BE2C (cell line): ENCODE measurements at regions not wholly inside any gene's neighbourhood (a gene's known extent, or its start where the extent isn't known, plus 50 kb on each side); places are given as distances from the start of the nearest gene placed in this dataset.

Experiments used
- DNase-seq: peaks from one replicate; pipeline ENCODE4 v3.0.0-alpha.2; 2020
- H3K27me3 ChIP-seq: fragments of 250-450 bp; sonication (Bioruptor Pico); 2 replicates; pipeline ENCODE4 v1.5.1; 2020; ENCODE audit warnings: mild to moderate bottlenecking
- H3K36me3 ChIP-seq: fragments of 250-450 bp; sonication (Bioruptor Pico); 2 replicates; pipeline ENCODE4 v1.5.1; 2020; ENCODE audit warnings: mild to moderate bottlenecking
- H3K4me1 ChIP-seq: fragments of 250-450 bp; sonication (Bioruptor Pico); 2 replicates; pipeline ENCODE4 v1.5.1; 2020
- H3K4me3 ChIP-seq: 2 replicates; pipeline ENCODE4 v1.5.1; 2011; ENCODE audit warnings: low read depth, low read length
- H3K9me3 ChIP-seq: fragments of 250-450 bp; sonication (Bioruptor Pico); 2 replicates; pipeline ENCODE4 v1.5.1; 2020
- TF ChIP-seq, protein P1 (sequence below): IDR thresholded peaks from 2 replicates; pipeline ENCODE4 v1.5.1; 2012; ENCODE audit warnings: mild to moderate bottlenecking, low read depth, low read length

DNA sequence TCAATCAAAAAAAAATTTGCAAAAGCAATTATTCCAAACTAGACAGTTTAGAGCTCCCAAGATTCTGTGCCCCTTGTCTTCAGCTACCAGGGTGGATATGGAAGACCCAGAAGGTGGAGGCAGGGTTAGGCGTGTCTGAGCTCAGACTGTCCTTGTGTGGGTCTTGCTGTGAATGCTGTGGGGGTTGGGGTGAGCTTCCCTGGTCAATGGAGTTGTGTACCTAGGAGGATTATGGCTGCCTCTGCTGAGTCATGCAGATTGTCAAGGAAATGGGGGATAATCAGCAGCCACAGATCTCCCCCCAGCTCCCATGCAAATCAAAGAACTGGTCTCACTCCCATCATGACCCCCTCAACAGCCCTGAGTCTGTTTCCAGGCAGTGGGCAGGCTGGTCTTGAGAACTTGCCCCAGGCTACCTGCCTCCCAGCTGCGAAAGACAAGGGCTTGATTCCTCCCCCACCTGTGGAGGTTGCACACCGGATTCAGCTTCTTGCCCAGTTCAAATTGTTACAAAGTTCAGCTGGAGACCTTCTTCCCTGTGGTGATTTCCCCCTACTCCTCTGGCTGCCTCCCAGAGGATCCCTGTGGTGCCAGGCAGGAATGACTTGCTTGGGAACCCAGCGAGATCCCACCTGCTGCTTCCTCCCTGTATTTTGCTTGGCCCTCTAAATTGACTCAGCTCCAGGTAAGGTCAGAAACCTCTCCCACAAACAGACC, 77.0 kb downstream of the RAD51AP2 start:
- H3K9me3 ChIP-seq: no peaks in the 10 kb centered on the region
- H3K4me1 ChIP-seq: no peaks in the 10 kb centered on the region
- no peak overlapping the region for H3K4me3 ChIP-seq
- TF ChIP-seq, protein P1, sequence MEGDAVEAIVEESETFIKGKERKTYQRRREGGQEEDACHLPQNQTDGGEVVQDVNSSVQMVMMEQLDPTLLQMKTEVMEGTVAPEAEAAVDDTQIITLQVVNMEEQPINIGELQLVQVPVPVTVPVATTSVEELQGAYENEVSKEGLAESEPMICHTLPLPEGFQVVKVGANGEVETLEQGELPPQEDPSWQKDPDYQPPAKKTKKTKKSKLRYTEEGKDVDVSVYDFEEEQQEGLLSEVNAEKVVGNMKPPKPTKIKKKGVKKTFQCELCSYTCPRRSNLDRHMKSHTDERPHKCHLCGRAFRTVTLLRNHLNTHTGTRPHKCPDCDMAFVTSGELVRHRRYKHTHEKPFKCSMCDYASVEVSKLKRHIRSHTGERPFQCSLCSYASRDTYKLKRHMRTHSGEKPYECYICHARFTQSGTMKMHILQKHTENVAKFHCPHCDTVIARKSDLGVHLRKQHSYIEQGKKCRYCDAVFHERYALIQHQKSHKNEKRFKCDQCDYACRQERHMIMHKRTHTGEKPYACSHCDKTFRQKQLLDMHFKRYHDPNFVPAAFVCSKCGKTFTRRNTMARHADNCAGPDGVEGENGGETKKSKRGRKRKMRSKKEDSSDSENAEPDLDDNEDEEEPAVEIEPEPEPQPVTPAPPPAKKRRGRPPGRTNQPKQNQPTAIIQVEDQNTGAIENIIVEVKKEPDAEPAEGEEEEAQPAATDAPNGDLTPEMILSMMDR: no peak
- DNase-seq: no peak
- H3K36me3 ChIP-seq: no peaks in the 10 kb centered on the region
- no peaks in the 10 kb centered on the region for H3K27me3 ChIP-seq

DNA sequence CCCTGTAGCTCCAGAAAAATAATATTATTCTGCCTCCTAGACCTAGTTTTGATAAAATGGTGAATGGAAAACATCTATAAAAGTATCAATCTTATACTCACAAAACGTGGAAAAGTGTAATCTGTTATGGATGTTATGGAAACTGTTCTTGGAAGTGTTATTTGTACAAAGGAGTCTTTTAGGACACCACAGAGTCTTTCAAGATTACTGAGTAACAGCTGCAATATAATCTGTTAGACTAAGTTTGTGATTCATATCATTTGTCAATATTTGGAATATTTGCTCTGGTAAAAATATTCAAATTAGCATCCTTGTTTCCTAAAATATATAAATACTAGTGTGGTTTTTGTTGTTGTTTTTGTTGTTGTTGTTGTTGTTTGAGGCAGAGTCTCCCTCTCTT, 87.9 kb downstream of the RAD51AP2 start:
- TF ChIP-seq, protein P1: no peak
- H3K4me1 ChIP-seq: no peaks in the 10 kb centered on the region
- no peaks in the 10 kb centered on the region for H3K36me3 ChIP-seq
- H3K4me3 ChIP-seq: no peak overlapping the region
- H3K27me3 ChIP-seq: no peaks in the 10 kb centered on the region
- DNase-seq: no peak
- no peaks in the 10 kb centered on the region for H3K9me3 ChIP-seq

DNA sequence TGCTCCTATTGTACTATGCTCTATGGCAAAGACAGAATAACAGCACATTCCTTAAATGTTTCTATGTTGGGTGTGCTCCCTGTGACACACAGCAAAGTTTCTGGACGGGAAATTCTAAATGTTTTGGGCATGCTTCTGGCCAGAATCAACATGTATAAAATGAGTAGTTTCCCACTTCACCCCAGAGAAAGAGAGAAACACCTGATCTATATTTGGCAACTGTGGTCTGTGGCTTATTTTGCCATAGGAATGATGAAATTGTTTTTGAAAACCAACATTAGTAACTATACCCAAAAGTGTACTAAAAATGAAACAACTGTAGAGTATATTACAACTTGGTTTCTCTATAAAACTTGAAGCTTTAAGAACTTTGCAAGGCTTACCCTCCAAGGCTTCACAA, 89.1 kb downstream of the RAD51AP2 start:
- Histone ChIP-seq H3K9me3 (no peaks in the 10 kb centered on the region), H3K27me3 (no peaks in the 10 kb centered on the region), H3K4me1 (no peaks in the 10 kb centered on the region), H3K36me3 (no peaks in the 10 kb centered on the region), H3K4me3 (no peak overlapping the region)
- no peak for DNase-seq
- TF ChIP-seq, protein P1: no peak

DNA sequence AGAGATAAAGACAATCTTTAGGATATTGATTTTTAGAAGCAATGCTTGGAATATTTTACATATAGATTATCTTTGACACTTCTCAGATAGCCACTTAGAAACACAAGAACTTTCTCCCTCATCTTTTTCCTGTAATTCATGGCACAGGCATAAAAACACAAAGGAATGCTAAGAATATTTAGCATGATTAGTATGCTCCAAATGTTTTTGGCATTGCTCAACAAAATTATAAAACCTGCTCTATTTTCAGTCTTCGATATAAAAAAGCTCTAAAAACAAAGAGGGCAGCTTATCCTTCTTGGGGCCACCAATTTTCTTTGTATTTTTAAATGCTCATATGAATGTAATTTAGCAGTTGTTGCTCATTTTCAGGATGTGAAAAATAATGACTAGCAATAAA, 90.8 kb downstream of the RAD51AP2 start:
- Histone ChIP-seq H3K4me1 (no peaks in the 10 kb centered on the region), H3K36me3 (no peaks in the 10 kb centered on the region), H3K27me3 (no peaks in the 10 kb centered on the region), H3K9me3 (no peaks in the 10 kb centered on the region), H3K4me3 (no peak overlapping the region)
- TF ChIP-seq, protein P1: no peak
- no peak for DNase-seq

DNA sequence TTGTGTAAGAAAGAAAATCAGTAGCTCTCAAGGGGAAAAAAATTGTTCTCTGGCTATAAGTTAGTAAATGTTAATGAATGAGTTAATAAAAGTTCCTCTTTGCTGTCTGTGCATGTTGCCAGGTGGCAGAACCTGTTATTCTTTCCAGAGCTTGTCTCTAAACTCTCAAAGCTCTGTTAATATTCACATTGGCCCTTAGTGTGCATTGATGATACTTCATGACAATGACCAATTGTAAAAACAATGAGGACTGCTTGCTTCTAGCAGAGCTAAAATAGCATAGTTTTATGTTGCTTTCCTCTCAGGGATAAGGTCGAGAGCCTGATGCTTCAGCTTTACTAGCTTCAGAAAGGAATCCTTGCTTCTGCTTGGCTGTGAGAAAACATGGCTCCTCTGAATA, 91.5 kb downstream of the RAD51AP2 start:
- no peak for DNase-seq
- no peaks in the 10 kb centered on the region for H3K9me3 ChIP-seq
- H3K36me3 ChIP-seq: no peaks in the 10 kb centered on the region
- H3K27me3 ChIP-seq: no peaks in the 10 kb centered on the region
- no peak overlapping the region for H3K4me3 ChIP-seq
- H3K4me1 ChIP-seq: no peaks in the 10 kb centered on the region
- TF ChIP-seq, protein P1: no peak

DNA sequence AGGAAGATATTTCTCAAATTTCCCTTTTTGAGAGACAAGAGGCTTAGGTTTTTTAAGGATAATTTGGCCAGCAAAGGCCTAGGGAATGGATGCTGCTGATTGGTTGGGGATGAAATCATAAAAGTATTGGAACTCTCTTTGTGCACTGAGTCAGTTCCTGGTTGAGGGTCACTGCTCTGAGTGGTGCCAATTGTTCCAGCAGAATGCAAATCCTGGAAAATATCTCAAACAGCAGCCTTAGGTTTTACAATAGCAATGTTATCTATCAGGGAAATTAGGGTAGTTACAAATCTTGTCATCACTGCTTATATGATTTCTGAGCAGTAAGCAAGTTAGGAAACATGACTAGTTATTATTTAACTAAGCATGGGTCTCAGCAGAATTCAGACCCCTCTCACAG, 96.2 kb downstream of the RAD51AP2 start:
- no peaks in the 10 kb centered on the region for H3K9me3 ChIP-seq
- H3K36me3 ChIP-seq: no peaks in the 10 kb centered on the region
- no peak overlapping the region for H3K4me3 ChIP-seq
- no peak for DNase-seq
- no peaks in the 10 kb centered on the region for H3K4me1 ChIP-seq
- no peaks in the 10 kb centered on the region for H3K27me3 ChIP-seq
- TF ChIP-seq, protein P1: no peak
